Limb (tissue), 2 donors: ENCODE measurements at regions not wholly inside any gene's neighbourhood (a gene's known extent, or its start where the extent isn't known, plus 50 kb on each side); places are given as distances from the start of the nearest gene placed in this dataset.
A peak's percentile ranks its signal among the peaks of the same experiment; 100 is the strongest.

Source experiments
- DNase-seq, 2 donors: peaks; one replicate each; pipeline ENCODE4 v3.0.0-alpha.2; 2016; ENCODE audit errors: extremely low spot score in 2 of 2

DNA sequence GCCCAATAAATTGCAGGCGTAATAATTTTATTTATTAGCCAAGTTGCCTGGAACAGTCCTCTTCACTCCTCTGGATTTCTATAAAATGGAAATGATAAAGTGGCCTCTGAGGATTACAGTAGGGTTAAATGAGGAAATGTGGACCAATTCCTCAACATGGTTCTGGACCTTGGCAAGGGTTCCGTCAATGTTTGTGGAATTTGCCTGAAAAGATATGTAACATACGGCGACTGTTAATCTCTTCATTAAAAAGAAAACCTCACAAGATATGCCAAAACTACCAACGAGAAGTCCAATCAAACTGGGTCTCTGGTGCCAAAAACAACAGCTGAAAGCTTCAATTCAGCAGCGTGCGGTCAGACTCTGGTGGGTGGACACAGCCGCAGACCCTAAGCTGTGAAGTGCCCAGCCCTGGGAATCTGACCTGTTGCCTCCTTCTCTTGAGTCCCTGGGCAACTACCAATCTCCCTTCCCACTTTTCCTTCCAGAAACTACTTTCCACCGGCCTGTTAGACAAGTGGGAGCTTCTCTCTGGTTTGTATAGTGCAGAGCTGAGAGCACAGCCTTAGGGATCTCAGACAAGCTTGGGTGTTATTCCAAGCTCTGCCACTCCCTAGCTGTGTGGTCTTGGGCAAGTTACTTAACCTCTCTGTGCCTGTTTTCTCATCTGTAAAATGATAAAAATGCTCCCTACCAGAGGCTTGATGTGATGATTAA is 190.5 kb upstream of the GSC start:
- no peak for DNase-seq

- DNase-seq, result no peak
Observed at GRCh38 chr14:94953541-94954260, 183.8 kb upstream of the GSC start.

DNA sequence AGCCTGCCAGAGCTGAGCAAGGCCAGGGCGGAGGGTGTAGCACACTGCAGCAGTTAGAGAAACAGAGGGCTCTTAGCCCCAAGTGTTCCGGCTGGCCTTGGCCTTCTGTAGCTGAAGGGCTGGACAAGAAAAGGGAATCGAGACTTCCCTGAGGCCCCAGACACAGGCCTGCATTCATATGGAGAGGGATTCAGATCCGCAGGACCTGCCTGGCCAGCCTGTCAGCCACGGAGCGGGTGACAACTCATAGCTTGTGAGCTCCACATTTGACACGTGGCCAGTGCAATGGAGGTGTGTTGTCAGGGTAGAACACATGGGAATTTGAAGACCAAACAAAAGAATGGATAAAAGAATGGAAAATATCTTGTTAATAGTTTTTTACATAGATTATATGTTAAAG is 182.2 kb upstream of the GSC start:
- DNase-seq, result no peak

GRCh38 chr14:94946244-94946643 is 176.3 kb upstream of the GSC start:
- DNase-seq, result no peak

DNA sequence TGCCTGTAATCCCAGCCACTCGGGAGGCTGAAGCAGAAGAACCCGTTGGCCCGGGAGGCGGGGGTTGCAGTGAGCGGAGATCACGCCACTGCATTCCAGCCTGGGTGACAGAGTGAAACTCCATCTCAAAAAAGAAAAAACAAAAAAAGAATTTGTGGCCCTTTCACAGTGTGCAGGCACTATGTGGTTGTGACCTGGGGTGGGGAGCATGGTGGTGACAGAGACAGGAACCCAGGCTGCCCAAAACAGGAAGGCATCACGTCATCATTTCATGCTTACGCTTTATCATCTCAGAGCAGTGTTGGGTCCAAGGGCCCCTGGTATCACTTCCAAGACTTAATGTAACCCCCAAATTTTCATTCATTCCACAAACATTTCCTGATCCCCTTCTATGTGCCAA is 175.7 kb upstream of the GSC start:
- no peak for DNase-seq

GRCh38 chr14:94944636-94945258 is 174.8 kb upstream of the GSC start:
- no peak for DNase-seq

- no peak for DNase-seq
Observed at GRCh38 chr14:94942601-94943000, 172.7 kb upstream of the GSC start.

DNA sequence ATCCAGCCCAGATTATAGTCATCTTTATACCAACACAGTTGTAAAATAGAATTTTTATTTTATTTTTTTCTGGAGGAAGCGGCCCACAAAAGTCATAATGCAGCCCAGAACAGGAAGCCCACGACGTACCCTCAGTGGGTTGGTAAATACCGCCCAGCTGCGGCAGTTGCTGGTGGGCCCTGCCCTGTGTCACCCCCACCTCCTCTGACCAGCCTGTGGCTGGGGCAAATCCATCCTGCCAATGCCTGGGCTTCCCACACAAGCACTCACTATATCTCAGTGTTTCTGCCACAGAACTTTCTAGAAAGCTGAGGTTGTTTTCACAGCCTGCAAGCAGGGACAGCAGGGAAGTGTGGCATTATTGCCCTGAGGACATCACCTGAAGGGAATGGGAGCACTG is 171.4 kb upstream of the GSC start:
- DNase-seq, result no peak

- DNase-seq, result no peak
Observed at GRCh38 chr14:94940263-94940993, 170.5 kb upstream of the GSC start.

DNA sequence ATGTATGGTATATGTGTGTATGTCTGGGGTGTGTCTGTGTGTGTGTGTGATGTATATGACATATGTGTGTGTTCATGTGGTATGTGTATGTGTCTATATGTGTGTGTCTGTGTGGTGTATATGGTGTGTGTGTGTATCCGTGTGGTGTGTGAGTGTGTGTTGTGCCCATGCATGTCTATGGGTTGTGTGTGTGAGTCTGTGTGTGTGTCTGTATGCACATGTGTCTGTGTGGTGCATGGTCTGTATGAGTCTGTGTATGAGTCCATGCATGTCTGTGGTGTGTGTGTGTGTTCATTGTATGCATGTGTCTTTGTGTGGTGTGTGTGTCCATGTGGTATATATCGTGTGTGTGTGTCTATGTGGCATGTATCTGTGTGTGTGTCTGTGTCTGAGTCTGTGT is 168.1 kb upstream of the GSC start:
- no peak for DNase-seq

GRCh38 chr14:94936901-94937685 is 167.2 kb upstream of the GSC start:
- DNase-seq, result peak in 1 of 2 donors; percentile 74

- peak; percentile 87 to 88 for DNase-seq
Observed at GRCh38 chr14:94936401-94936892, 166.5 kb upstream of the GSC start.

GRCh38 chr14:94935706-94936300 is 165.9 kb upstream of the GSC start:
- DNase-seq, result peak in 1 of 2 donors; percentile 54

GRCh38 chr14:94934276-94934810 is 164.4 kb upstream of the GSC start:
- no peak for DNase-seq

- peak in 1 of 2 donors; percentile 15 for DNase-seq
Observed at GRCh38 chr14:94933486-94933885, 163.6 kb upstream of the GSC start.

GRCh38 chr14:94932589-94932988 is 162.7 kb upstream of the GSC start:
- DNase-seq, result no peak

DNA sequence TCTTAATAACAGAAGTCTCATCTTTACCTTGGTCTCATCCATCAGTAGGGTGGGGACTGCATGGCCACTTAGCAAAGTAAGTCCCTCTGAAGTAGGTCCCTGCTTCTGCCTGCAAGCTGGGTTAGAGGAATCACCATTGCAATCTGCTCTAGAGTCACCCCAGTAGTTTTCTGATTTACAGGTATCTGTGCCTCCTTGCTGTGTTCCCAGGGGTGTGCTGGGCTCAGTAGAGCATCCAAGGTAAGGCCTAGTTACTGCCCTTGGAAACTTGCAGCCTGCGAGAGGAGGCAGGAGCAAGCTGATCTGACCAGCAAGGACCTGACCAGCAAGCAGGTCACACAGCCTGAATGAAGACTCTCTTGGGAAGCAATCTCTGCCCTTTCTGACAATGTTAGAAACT is 160.8 kb upstream of the GSC start:
- DNase-seq, result no peak

- no peak for DNase-seq
Observed at GRCh38 chr14:94929354-94929753, 159.4 kb upstream of the GSC start.

- no peak for DNase-seq
Observed at GRCh38 chr14:94926176-94926575, 156.3 kb upstream of the GSC start.

DNA sequence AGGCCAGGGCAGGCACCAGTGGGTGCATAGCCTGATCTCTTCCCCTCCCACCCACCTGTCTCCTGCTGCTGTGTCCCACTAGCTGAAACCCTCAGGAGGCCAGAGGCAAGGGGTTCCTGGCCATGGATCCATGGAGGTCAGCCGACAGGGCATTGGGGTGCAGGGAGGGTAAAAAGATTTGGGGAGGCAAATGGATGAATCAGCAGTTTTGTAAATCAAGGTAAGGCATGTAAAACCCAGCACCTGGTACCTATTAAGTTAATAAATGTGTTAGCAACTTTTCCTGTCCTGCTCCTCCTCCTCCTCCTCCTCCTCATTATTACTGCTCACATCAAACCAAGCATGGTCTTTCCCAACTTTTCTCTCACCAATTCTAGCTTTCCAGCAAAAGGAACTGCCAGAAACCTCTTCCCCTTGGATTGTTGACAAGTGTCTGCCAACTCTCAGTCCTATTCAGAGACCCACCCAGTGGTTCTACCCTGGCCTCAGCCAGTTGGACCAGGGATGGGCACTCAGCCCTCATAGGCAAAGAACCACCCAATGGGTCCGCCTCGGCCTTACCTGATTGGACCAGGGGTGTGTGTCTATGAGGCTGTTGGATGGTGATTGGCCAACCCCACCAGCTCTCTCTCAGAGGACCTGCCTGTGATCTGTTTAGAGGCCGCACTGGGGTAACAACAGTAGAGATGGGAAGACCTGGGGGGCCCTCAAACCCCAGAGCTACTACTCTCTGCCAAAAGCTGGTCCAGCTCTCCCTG is 155.7 kb upstream of the GSC start:
- no peak for DNase-seq
